ENCODE measurements at regions not wholly inside any gene's neighbourhood (a gene's known extent, or its start where the extent isn't known, plus 50 kb on each side); places are given as distances from the start of the nearest gene placed in this dataset.
A peak's percentile ranks its signal among the peaks of the same experiment; 100 is the strongest.

- Histone ChIP-seq H3K9ac (ENCODE audit: low read length) (no peak overlapping the region), H3K27me3 (ENCODE audit: low read length) (no peaks in the 10 kb centered on the region), H3F3A (ENCODE audit: insufficient read depth) (no peaks in the 10 kb centered on the region), H3K9me3 (ENCODE audit: insufficient read depth, low read length) (no peaks in the 10 kb centered on the region), H2AFZ (ENCODE audit: low read depth, low read length, severe bottlenecking) (no peak overlapping the region), H3K4me2 (ENCODE audit: low read depth, low read length, poor library complexity, severe bottlenecking) (no peak overlapping the region), H4K20me1 (ENCODE audit: low read depth, low read length) (no peaks in the 10 kb centered on the region), H3K27ac (ENCODE audit: low read depth, low read length) (no peak overlapping the region), H3K36me3 (ENCODE audit: low read length) (no peaks in the 10 kb centered on the region), H3K9me2 (replicated peaks; ENCODE audit: insufficient read depth, low read length) (no peaks in the 10 kb centered on the region), H3K79me2 (ENCODE audit: insufficient read depth, low read length) (no peaks in the 10 kb centered on the region), H3K4me3 (ENCODE audit: insufficient read depth, low read length, poor library complexity, severe bottlenecking) (no peak overlapping the region)
- no peak for TF ChIP-seq CTCF (IDR thresholded peaks at IDR 0.05; ENCODE audit: insufficient read depth, low read length, poor library complexity, severe bottlenecking)
- no peak for TF ChIP-seq EZH2phosphoT487 (conservative IDR thresholded peaks at IDR 0.05; ENCODE audit: low read length)
Measured at GRCh38 chr3:56969851-56970250, 90.6 kb upstream of the SPATA12 start.

GRCh38 chr3:56966509-56966908 is 94.0 kb upstream of the SPATA12 start:
- H3K36me3 ChIP-seq (ENCODE audit: low read length): no peaks in the 10 kb centered on the region
- TF ChIP-seq EZH2phosphoT487 (conservative IDR thresholded peaks at IDR 0.05; ENCODE audit: low read length) (no peak), CTCF (IDR thresholded peaks at IDR 0.05; ENCODE audit: insufficient read depth, low read length, poor library complexity, severe bottlenecking) (no peak)
- H3K79me2 ChIP-seq (ENCODE audit: insufficient read depth, low read length): no peaks in the 10 kb centered on the region
- H3K27ac ChIP-seq (ENCODE audit: low read depth, low read length): no peak overlapping the region
- no peak overlapping the region for H3K4me3 ChIP-seq (ENCODE audit: insufficient read depth, low read length, poor library complexity, severe bottlenecking)
- no peaks in the 10 kb centered on the region for H3K9me3 ChIP-seq (ENCODE audit: insufficient read depth, low read length)
- no peaks in the 10 kb centered on the region for H3F3A ChIP-seq (ENCODE audit: insufficient read depth)
- no peak overlapping the region for H3K9ac ChIP-seq (ENCODE audit: low read length)
- no peak overlapping the region for H3K4me2 ChIP-seq (ENCODE audit: low read depth, low read length, poor library complexity, severe bottlenecking)
- H3K9me2 ChIP-seq (replicated peaks; ENCODE audit: insufficient read depth, low read length): no peaks in the 10 kb centered on the region
- no peaks in the 10 kb centered on the region for H3K27me3 ChIP-seq (ENCODE audit: low read length)
- no peak overlapping the region for H2AFZ ChIP-seq (ENCODE audit: low read depth, low read length, severe bottlenecking)
- no peaks in the 10 kb centered on the region for H4K20me1 ChIP-seq (ENCODE audit: low read depth, low read length)

- no peaks in the 10 kb centered on the region for H3K36me3 ChIP-seq (ENCODE audit: low read length)
- no peak overlapping the region for H3K27ac ChIP-seq (ENCODE audit: low read depth, low read length)
- no peaks in the 10 kb centered on the region for H3K9me3 ChIP-seq (ENCODE audit: insufficient read depth, low read length)
- no peaks in the 10 kb centered on the region for H4K20me1 ChIP-seq (ENCODE audit: low read depth, low read length)
- H3K4me3 ChIP-seq (ENCODE audit: insufficient read depth, low read length, poor library complexity, severe bottlenecking): no peak overlapping the region
- no peaks in the 10 kb centered on the region for H3K79me2 ChIP-seq (ENCODE audit: insufficient read depth, low read length)
- H3K4me2 ChIP-seq (ENCODE audit: low read depth, low read length, poor library complexity, severe bottlenecking): peak overlapping the region; percentile 13
- H3K9me2 ChIP-seq (replicated peaks; ENCODE audit: insufficient read depth, low read length): no peaks in the 10 kb centered on the region
- TF ChIP-seq CTCF (IDR thresholded peaks at IDR 0.05; ENCODE audit: insufficient read depth, low read length, poor library complexity, severe bottlenecking) (no peak), EZH2phosphoT487 (conservative IDR thresholded peaks at IDR 0.05; ENCODE audit: low read length) (no peak)
- no peaks in the 10 kb centered on the region for H3K27me3 ChIP-seq (ENCODE audit: low read length)
- no peaks in the 10 kb centered on the region for H3F3A ChIP-seq (ENCODE audit: insufficient read depth)
- H3K9ac ChIP-seq (ENCODE audit: low read length): no peak overlapping the region
- no peak overlapping the region for H2AFZ ChIP-seq (ENCODE audit: low read depth, low read length, severe bottlenecking)
Measured at GRCh38 chr3:56966104-56966503, 94.4 kb upstream of the SPATA12 start.

Data from SU-DHL-6 (cell line).